K562 (cell line): ENCODE measurements at regions not wholly inside any gene's neighbourhood (a gene's known extent, or its start where the extent isn't known, plus 50 kb on each side); places are given as distances from the start of the nearest gene placed in this dataset.
A peak's percentile ranks its signal among the peaks of the same experiment; 100 is the strongest.

Source experiments
- ATAC-seq: fragments of 200-7000 bp; cut with Tn5 transposase; 3 replicates; pipeline ENCODE4 v1.9.1; 2020; ENCODE audit warnings: moderate library complexity
- BruUV-seq: library from RNA; stranded (reverse); fragments of 400-500 nt; replicated peaks from 2 replicates; lab custom pipeline; 2021; lab: Mats Ljungman, UMichigan
- CTCF ChIA-PET: fragments of 300-600 bp; formaldehyde crosslinking; extraction: SDS; loops from one replicate; lab custom pipeline; 2021; ENCODE audit warnings: low intra/inter-chr PET ratio; lab: Yijun Ruan, JAX
- POLR2A ChIA-PET: fragments of 300-600, 350-650 bp; sonication (Branson Sonifier 250); formaldehyde crosslinking; extraction: SDS; loops from one replicate; lab custom pipeline; 2021; ENCODE audit warnings: antibody characterized with exemption, inconsistent platforms; lab: Yijun Ruan, JAX
- DNase-seq, 4 experiments: peaks; one replicate each; pipeline versions ENCODE4 v3.0.0 to v3.0.0-alpha.2; 2011 to 2018; ENCODE audit warnings: low spot score in 3 of 4, mixed read lengths in 3 of 4; ENCODE audit errors: extremely low read depth in 1 of 4
- FAIRE-seq: peaks from 2 replicates; lab custom pipeline; 2011; peaks lifted over from hg19 to GRCh38; lab: Jason Lieb, UNC
- H2AFZ ChIP-seq: 2 replicates; pipeline ENCODE4 v1.6.0; 2011; ENCODE audit warnings: low read depth, low read length, control low read depth, inconsistent platforms
- H3K27ac ChIP-seq: fragments of 200-600 bp; 3 replicates; pipeline ENCODE4 v1.8.0; 2011; ENCODE audit warnings: low read depth, mild to moderate bottlenecking, control low read depth, inconsistent platforms, low read length, moderate library complexity, mixed read lengths; ENCODE audit errors: extremely low read depth
- H3K27me3 ChIP-seq, 2 experiments: fragments of 300-600 bp in 1 of 2; 2 replicates in 1 of 2; 3 replicates in 1 of 2; pipeline versions ENCODE4 v1.6.0 to v1.8.0; 2011; ENCODE audit warnings: inconsistent platforms in 2 of 2, low read length in 2 of 2, mild to moderate bottlenecking in 1 of 2, mixed read lengths in 1 of 2, moderate library complexity in 1 of 2; ENCODE audit not compliant: control insufficient read depth in 2 of 2, insufficient read depth in 2 of 2
- H3K36me3 ChIP-seq: fragments of 300-600 bp; 3 replicates; pipeline ENCODE4 v1.8.0; 2011; ENCODE audit warnings: mild to moderate bottlenecking, low read length, inconsistent platforms; ENCODE audit not compliant: control insufficient read depth, insufficient read depth
- H3K4me1 ChIP-seq, 2 experiments: fragments of 200-600 bp in 1 of 2; replicated peaks in 1 of 2; 2 replicates in 1 of 2; 3 replicates in 1 of 2; pipeline versions ENCODE4 v1.5.1 to v1.8.0; 2011; ENCODE audit warnings: inconsistent platforms in 2 of 2, low read length in 2 of 2, mild to moderate bottlenecking in 1 of 2, mixed read lengths in 1 of 2, moderate library complexity in 1 of 2; ENCODE audit not compliant: control insufficient read depth in 2 of 2, insufficient read depth in 2 of 2
- H3K4me2 ChIP-seq: 2 replicates; pipeline ENCODE4 v1.6.1; 2011; ENCODE audit warnings: low read length, control low read depth, inconsistent platforms, mixed read lengths; ENCODE audit not compliant: insufficient read depth
- H3K4me3 ChIP-seq: fragments of 200-600 bp; sonication (generic), shearing (Covaris generic); 2 replicates; pipeline ENCODE4 v1.5.1; 2016; ENCODE audit warnings: control low read depth, inconsistent platforms
- H3K79me2 ChIP-seq: fragments of 200-600 bp; 3 replicates; pipeline ENCODE4 v1.8.0; 2011; ENCODE audit warnings: low read length, inconsistent platforms; ENCODE audit not compliant: control insufficient read depth, insufficient read depth
- H3K9ac ChIP-seq, 2 experiments: 2 replicates each; pipeline versions ENCODE4 v1.6.0 to v1.6.1; 2011; ENCODE audit warnings: low read depth in 2 of 2, low read length in 2 of 2, control low read depth in 1 of 2, inconsistent platforms in 1 of 2, mild to moderate bottlenecking in 1 of 2, mixed read lengths in 1 of 2; ENCODE audit not compliant: insufficient read depth in 1 of 2
- H3K9me1 ChIP-seq: one replicate; pipeline ENCODE4 v1.6.0; 2011; ENCODE audit warnings: inconsistent platforms, mild to moderate bottlenecking, low read length, moderate library complexity; ENCODE audit not compliant: control insufficient read depth, insufficient read depth
- H3K9me3 ChIP-seq: replicated peaks from 2 replicates; pipeline ENCODE4 v1.5.1; 2011; ENCODE audit warnings: low read depth, low read length, inconsistent platforms; ENCODE audit not compliant: control insufficient read depth, insufficient read depth
- H4K20me1 ChIP-seq: replicated peaks from 2 replicates; pipeline ENCODE4 v1.6.1; 2011; ENCODE audit warnings: low read length, inconsistent platforms, mixed read lengths; ENCODE audit not compliant: control insufficient read depth, insufficient read depth
- BRF1 ChIP-seq: IDR thresholded peaks from 3 replicates; pipeline ENCODE4 v1.6.1; 2011; ENCODE audit warnings: borderline replicate concordance, mild to moderate bottlenecking; ENCODE audit not compliant: insufficient read length; ENCODE audit errors: extremely low read depth
- CEBPZ ChIP-seq: fragments of 150-350 bp; IDR thresholded peaks from 2 replicates; pipeline ENCODE4 v1.6.1; 2014; ENCODE audit warnings: low read depth, mild to moderate bottlenecking, low read length, borderline replicate concordance
- ELF1 ChIP-seq: fragments of 200-800 bp; sonication (Bioruptor generic); IDR thresholded peaks from 2 replicates; pipeline ENCODE4 v1.6.1; 2016; ENCODE audit warnings: missing genetic modification characterization, missing compliant biosample characterization
- ILF3 ChIP-seq: fragments of 450-650 bp; IDR thresholded peaks from 2 replicates; pipeline ENCODE4 v1.6.1; 2018; ENCODE audit warnings: antibody characterized with exemption, mild to moderate bottlenecking, moderate library complexity, borderline replicate concordance
- NRF1 ChIP-seq, 2 experiments: fragments of 450-650 bp; IDR thresholded peaks in 1 of 2; conservative IDR thresholded peaks in 1 of 2; 2 replicates each; pipeline ENCODE4 v1.6.1; 2014; ENCODE audit warnings: mild to moderate bottlenecking in 2 of 2
- PHB ChIP-seq: fragments of 250-450 bp; sonication (Bioruptor Pico); IDR thresholded peaks from 2 replicates; pipeline ENCODE4 v1.5.0; 2021
- POLR2AphosphoS2 ChIP-seq: IDR thresholded peaks from 2 replicates; pipeline ENCODE4 v1.6.1; 2012; ENCODE audit warnings: low read length, improper control_type of control experiment
- RBBP5 ChIP-seq: fragments of 200-600 bp; sonication (generic); IDR thresholded peaks from 2 replicates; pipeline ENCODE4 v1.6.1; 2012; ENCODE audit warnings: borderline replicate concordance, mild to moderate bottlenecking, low read length, control low read depth, inconsistent platforms; ENCODE audit not compliant: insufficient read depth, poor library complexity, severe bottlenecking
- ZNF584 ChIP-seq: fragments of 200-800 bp; sonication (Bioruptor generic); IDR thresholded peaks from 2 replicates; pipeline ENCODE4 v1.6.1; 2016; ENCODE audit warnings: low read depth, mild to moderate bottlenecking, missing genetic modification characterization, missing compliant biosample characterization
- ZNF740 ChIP-seq, 3 experiments: fragments of 200-800 bp in 1 of 3; sonication (Bioruptor generic) in 1 of 3; sonication (generic) in 1 of 3; formaldehyde crosslinking in 1 of 3; IDR thresholded peaks; 2 replicates each; pipeline versions ENCODE4 v1.6.1 to v1.8.0; 2016 to 2022; ENCODE audit warnings: mild to moderate bottlenecking in 2 of 3, missing compliant biosample characterization in 2 of 3, missing genetic modification characterization in 2 of 3, missing genetic modification reagents in 1 of 3
- WGBS: fragments of 100-300 bp; shearing (Covaris generic); methylation state at CpG from one replicate; pipeline ENCODE4 v1.1.6; 2016; ENCODE audit warnings: low coverage, mixed read lengths; ENCODE audit not compliant: insufficient coverage; ENCODE audit errors: missing lambda C conversion rate; 5-methylcytosine and 5-hydroxymethylcytosine counted together
- in situ Hi-C: fragments of 300-500 bp; cut with MboI; formaldehyde crosslinking; loops from 4 replicates; pipeline ENCODE4 v1.15.0; 2018; ENCODE audit warnings: inconsistent platforms, mixed read lengths
- intact Hi-C: fragments of 100-400 bp; cut with micrococcal nuclease; formaldehyde crosslinking; loops from 2 replicates; pipeline ENCODE4 v1.14.2; 2022

- Histone ChIP-seq H3K9me3 (no peaks in the 10 kb centered on the region), H3K4me1 (no peaks in the 10 kb centered on the region), H3K4me3 (no peak overlapping the region), H3K79me2 (no peaks in the 10 kb centered on the region), H3K27me3 (peaks cover 6 to 52% of the 10 kb centered on the region in 2 experiments; a peak in 4 of 5 replicates), H3K27ac (no peak overlapping the region), H4K20me1 (peaks cover 9% of the 10 kb centered on the region; the same call in 1 of the 2 replicates), H3K9me1 (no peaks in the 10 kb centered on the region), H2AFZ (no peak overlapping the region)
- ChIA-PET POLR2A (no interaction called here), CTCF (interaction anchor here (0.7 kb wide), 1 partner anchor 23 kb away, joined by 3 read pairs; no protein-coding TSS in a partner anchor)
- in situ Hi-C loops = no loop called here
- BruUV-seq = no TSS peak
- TF ChIP-seq BRF1 (no peak), NRF1 (conservative IDR thresholded peaks at IDR 0.05 in 1 of 2, IDR thresholded peaks at IDR 0.05 in 1 of 2) (peak in 1 of 2 experiments; percentile 31; a peak in 1 of 4 replicates)
- TF ChIP-seq, all 486 proteins: peak for 1
- DNase-seq (no peak), ATAC-seq (no peak), FAIRE-seq (no peak)
- intact Hi-C loops = no loop called here
- 16% methylated on average over 4 of the region's 7 CpGs for WGBS
- H3K4me2 ChIP-seq = no peak overlapping the region
- H3K9ac ChIP-seq = no peak overlapping the region
- H3K36me3 ChIP-seq = no peaks in the 10 kb centered on the region
Measured at GRCh38 chr17:36673637-36674277, 72.4 kb downstream of the MRM1 start.

- Histone ChIP-seq H3K9me3 (no peaks in the 10 kb centered on the region), H4K20me1 (peaks cover 9% of the 10 kb centered on the region; the same call in 1 of the 2 replicates), H3K79me2 (no peaks in the 10 kb centered on the region), H3K27ac (no peak overlapping the region), H3K27me3 (peaks cover 3 to 57% of the 10 kb centered on the region in 2 experiments), H3K9ac (no peak overlapping the region), H3K4me2 (no peak overlapping the region), H3K4me1 (no peaks in the 10 kb centered on the region), H3K36me3 (no peaks in the 10 kb centered on the region), H3K9me1 (no peaks in the 10 kb centered on the region), H2AFZ (no peak overlapping the region), H3K4me3 (no peak overlapping the region)
- no TSS peak for BruUV-seq
- intact Hi-C loops = no loop called here
- 3% methylated on average over 3 of the region's 4 CpGs for WGBS
- ATAC-seq = no peak
- FAIRE-seq = no peak
- in situ Hi-C loops = no loop called here
- ChIA-PET POLR2A (no interaction called here), CTCF (interaction anchor here (0.7 kb wide), 2 partner anchors 23 to 72 kb away, joined by 3 read pairs; no protein-coding TSS in a partner anchor)
- no peak for DNase-seq
- TF ChIP-seq ELF1 (no peak), ZNF740 (CRISPR knock-in tag; IDR thresholded peaks at IDR 0.05) (no peak), ZNF740 (tag; IDR thresholded peaks at IDR 0.05) (no peak), CEBPZ (no peak), ILF3 (no peak), POLR2AphosphoS2 (no peak), ZNF584 (CRISPR knock-in tag) (no peak), PHB (CRISPR knock-in tag) (no peak), RBBP5 (no peak)
Measured at GRCh38 chr17:36674278-36674650, 72.9 kb downstream of the MRM1 start.
